ENCODE measurements at regions not wholly inside any gene's neighbourhood (a gene's known extent, or its start where the extent isn't known, plus 50 kb on each side); places are given as distances from the start of the nearest gene placed in this dataset.
A peak's percentile ranks its signal among the peaks of the same experiment; 100 is the strongest.

GRCh38 chr15:60228619-60229018, 169.2 kb downstream of the ANXA2 start:
- DNase-seq = no peak
- Histone ChIP-seq H3K4me2 (ENCODE audit: low read length) (no peak overlapping the region), H3K4me3 (ENCODE audit: low read depth, low read length) (no peak overlapping the region), H3K9ac (ENCODE audit: low read length) (no peak overlapping the region), H2AK5ac (ENCODE audit: low read length) (no peak overlapping the region), H3K79me1 (ENCODE audit: low read length) (no peaks in the 10 kb centered on the region), H4K12ac (ENCODE audit: low read depth, low read length) (no peak overlapping the region), H3K36me3 (ENCODE audit: control insufficient read depth in 1 of 2, insufficient read depth in 2 of 2, low read length in 2 of 2) (no peaks in the 10 kb centered on the region), H2BK12ac (ENCODE audit: low read length) (no peak overlapping the region), H4K8ac (ENCODE audit: low read depth, low read length) (no peak overlapping the region), H2BK120ac (ENCODE audit: insufficient read depth, low read length, poor library complexity) (no peak overlapping the region), H4K91ac (ENCODE audit: low read depth, low read length) (no peak overlapping the region), H3K9me3 (ENCODE audit: insufficient read depth, low read depth, low read length) (no peaks in the 10 kb centered on the region), H3K4me1 (ENCODE audit: control insufficient read depth in 1 of 2, insufficient read depth in 2 of 2, low read length in 2 of 2) (no peaks in the 10 kb centered on the region), H2AFZ (ENCODE audit: insufficient read depth, low read length, poor library complexity) (no peak overlapping the region), H3K27me3 (ENCODE audit: insufficient read depth, low read length) (no peaks in the 10 kb centered on the region), H3K23ac (ENCODE audit: low read length) (no peak overlapping the region), H3K4ac (ENCODE audit: low read depth, low read length) (no peak overlapping the region), H3K18ac (ENCODE audit: low read length) (no peak overlapping the region), H3K27ac (ENCODE audit: low read depth, low read length) (no peak overlapping the region), H3K79me2 (ENCODE audit: control insufficient read depth, insufficient read depth, low read length, poor library complexity) (no peaks in the 10 kb centered on the region), H2BK5ac (ENCODE audit: low read depth, low read length, poor library complexity) (no peak overlapping the region), H3K14ac (ENCODE audit: low read length) (no peak overlapping the region)
- no CpG with 5 or more reads among the region's 2 CpGs for WGBS (ENCODE audit: extremely low coverage, insufficient coverage, insufficient read length)

DNA sequence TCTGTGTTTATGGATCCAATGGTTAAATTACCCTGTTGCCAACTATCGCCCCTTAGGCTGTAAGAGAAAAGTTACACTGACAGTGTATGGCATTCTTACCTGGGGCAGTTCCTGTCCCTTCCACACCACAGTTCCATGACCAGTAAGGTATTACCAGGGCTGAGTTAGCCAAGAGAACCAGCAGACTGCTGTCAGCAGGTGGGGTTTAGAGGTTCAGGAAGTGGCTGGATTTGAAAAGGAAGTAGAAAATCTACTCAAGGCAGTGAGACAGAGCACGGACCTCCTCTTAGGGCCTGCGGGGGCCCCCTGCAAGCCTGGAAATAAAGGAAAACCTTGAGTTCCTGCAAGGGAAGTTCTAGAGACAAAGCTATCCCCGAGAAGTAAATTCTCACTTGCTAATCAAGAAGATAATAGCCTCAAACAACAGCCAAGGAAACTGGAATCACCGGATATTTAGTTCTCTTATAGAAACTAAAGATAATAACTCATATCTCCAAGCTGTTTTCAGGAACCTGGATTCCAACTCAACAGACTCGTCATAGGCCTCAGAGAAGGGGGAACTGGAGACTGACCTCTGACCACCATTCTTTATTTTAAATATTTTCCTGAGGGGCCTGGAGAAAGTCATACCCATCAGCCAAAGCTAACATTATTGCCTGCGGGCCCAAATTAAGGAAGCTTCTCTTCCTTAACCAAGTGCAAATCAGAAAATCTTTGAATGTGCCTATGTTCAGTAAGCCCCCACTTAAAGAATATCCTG, 161.7 kb downstream of the ANXA2 start:
- H3K27me3 ChIP-seq (ENCODE audit: insufficient read depth, low read length) = no peaks in the 10 kb centered on the region
- no peak overlapping the region for H3K9ac ChIP-seq (ENCODE audit: low read length)
- H3K27ac ChIP-seq (ENCODE audit: low read depth, low read length) = no peak overlapping the region
- no peak overlapping the region for H3K14ac ChIP-seq (ENCODE audit: low read length)
- H2AK5ac ChIP-seq (ENCODE audit: low read length) = no peak overlapping the region
- H3K9me3 ChIP-seq (ENCODE audit: insufficient read depth, low read depth, low read length) = no peaks in the 10 kb centered on the region
- H3K18ac ChIP-seq (ENCODE audit: low read length) = no peak overlapping the region
- DNase-seq = peak; percentile 61 to 79
- WGBS (ENCODE audit: extremely low coverage, insufficient coverage, insufficient read length) = no CpG with 5 or more reads among the region's 7 CpGs
- H2BK12ac ChIP-seq (ENCODE audit: low read length) = no peak overlapping the region
- no peaks in the 10 kb centered on the region for H3K79me2 ChIP-seq (ENCODE audit: control insufficient read depth, insufficient read depth, low read length, poor library complexity)
- no peak overlapping the region for H3K4me2 ChIP-seq (ENCODE audit: low read length)
- no peak overlapping the region for H2BK120ac ChIP-seq (ENCODE audit: insufficient read depth, low read length, poor library complexity)
- H4K8ac ChIP-seq (ENCODE audit: low read depth, low read length) = no peak overlapping the region
- H3K79me1 ChIP-seq (ENCODE audit: low read length) = no peaks in the 10 kb centered on the region
- H3K36me3 ChIP-seq (ENCODE audit: control insufficient read depth in 1 of 2, insufficient read depth in 2 of 2, low read length in 2 of 2) = no peaks in the 10 kb centered on the region
- H2AFZ ChIP-seq (ENCODE audit: insufficient read depth, low read length, poor library complexity) = no peak overlapping the region
- H4K12ac ChIP-seq (ENCODE audit: low read depth, low read length) = no peak overlapping the region
- H2BK5ac ChIP-seq (ENCODE audit: low read depth, low read length, poor library complexity) = no peak overlapping the region
- H3K4me3 ChIP-seq (ENCODE audit: low read depth, low read length) = no peak overlapping the region
- no peak overlapping the region for H4K91ac ChIP-seq (ENCODE audit: low read depth, low read length)
- H3K4ac ChIP-seq (ENCODE audit: low read depth, low read length) = no peak overlapping the region
- H3K4me1 ChIP-seq (ENCODE audit: control insufficient read depth in 1 of 2, insufficient read depth in 2 of 2, low read length in 2 of 2) = no peaks in the 10 kb centered on the region
- no peak overlapping the region for H3K23ac ChIP-seq (ENCODE audit: low read length)

DNA sequence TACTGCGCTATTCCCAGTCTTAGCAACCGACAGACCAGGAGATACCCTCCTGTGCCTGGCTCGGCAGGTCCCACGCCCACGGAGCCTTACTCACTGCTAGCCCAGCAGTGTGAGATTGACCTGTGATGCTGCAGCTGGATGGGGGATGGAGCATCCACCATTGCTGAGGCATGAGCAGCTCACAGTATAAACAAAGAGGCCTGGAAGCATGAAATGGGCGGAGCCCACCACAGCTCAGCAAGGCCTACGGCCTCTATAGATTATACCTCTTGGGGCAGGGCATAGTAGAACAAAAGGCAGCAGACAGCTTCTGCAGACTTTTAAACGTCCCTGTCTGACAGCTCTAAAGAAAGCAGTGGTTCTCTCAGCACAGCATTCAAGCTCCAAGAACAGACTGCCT, 160.3 kb downstream of the ANXA2 start:
- Histone ChIP-seq H3K9ac (ENCODE audit: low read length) (no peak overlapping the region), H3K4me1 (ENCODE audit: control insufficient read depth in 1 of 2, insufficient read depth in 2 of 2, low read length in 2 of 2) (no peaks in the 10 kb centered on the region)

GRCh38 chr15:60243769-60244168, 154.0 kb downstream of the ANXA2 start:
- Histone ChIP-seq H3K4me3 (ENCODE audit: low read depth, low read length) (no peak overlapping the region), H4K8ac (ENCODE audit: low read depth, low read length) (no peak overlapping the region), H2AK5ac (ENCODE audit: low read length) (no peak overlapping the region), H4K12ac (ENCODE audit: low read depth, low read length) (no peak overlapping the region), H2AFZ (ENCODE audit: insufficient read depth, low read length, poor library complexity) (no peak overlapping the region), H2BK12ac (ENCODE audit: low read length) (no peak overlapping the region), H3K4me2 (ENCODE audit: low read length) (no peak overlapping the region), H3K4me1 (ENCODE audit: control insufficient read depth in 1 of 2, insufficient read depth in 2 of 2, low read length in 2 of 2) (no peaks in the 10 kb centered on the region), H3K9me3 (ENCODE audit: insufficient read depth, low read depth, low read length) (no peaks in the 10 kb centered on the region), H3K36me3 (ENCODE audit: control insufficient read depth in 1 of 2, insufficient read depth in 2 of 2, low read length in 2 of 2) (no peaks in the 10 kb centered on the region), H2BK5ac (ENCODE audit: low read depth, low read length, poor library complexity) (no peak overlapping the region), H3K27me3 (ENCODE audit: insufficient read depth, low read length) (no peaks in the 10 kb centered on the region), H4K91ac (ENCODE audit: low read depth, low read length) (no peak overlapping the region), H3K4ac (ENCODE audit: low read depth, low read length) (no peak overlapping the region), H3K18ac (ENCODE audit: low read length) (no peak overlapping the region), H2BK120ac (ENCODE audit: insufficient read depth, low read length, poor library complexity) (no peak overlapping the region), H3K79me1 (ENCODE audit: low read length) (no peaks in the 10 kb centered on the region), H3K14ac (ENCODE audit: low read length) (no peak overlapping the region), H3K23ac (ENCODE audit: low read length) (no peak overlapping the region), H3K79me2 (ENCODE audit: control insufficient read depth, insufficient read depth, low read length, poor library complexity) (no peaks in the 10 kb centered on the region), H3K9ac (ENCODE audit: low read length) (no peak overlapping the region), H3K27ac (ENCODE audit: low read depth, low read length) (no peak overlapping the region)
- peak in 1 of 2 donors; percentile 23 for DNase-seq
- WGBS (ENCODE audit: extremely low coverage, insufficient coverage, insufficient read length) = no CpG with 5 or more reads among the region's 4 CpGs

More for the DNA sequence above, 160.3 kb downstream of the ANXA2 start:
- Histone ChIP-seq H3K27me3 (ENCODE audit: insufficient read depth, low read length) (no peaks in the 10 kb centered on the region), H2AK5ac (ENCODE audit: low read length) (no peak overlapping the region), H2BK120ac (ENCODE audit: insufficient read depth, low read length, poor library complexity) (no peak overlapping the region), H3K18ac (ENCODE audit: low read length) (no peak overlapping the region), H3K4ac (ENCODE audit: low read depth, low read length) (no peak overlapping the region), H2BK12ac (ENCODE audit: low read length) (no peak overlapping the region), H2BK5ac (ENCODE audit: low read depth, low read length, poor library complexity) (no peak overlapping the region), H4K91ac (ENCODE audit: low read depth, low read length) (no peak overlapping the region), H3K4me2 (ENCODE audit: low read length) (no peak overlapping the region), H3K36me3 (ENCODE audit: control insufficient read depth in 1 of 2, insufficient read depth in 2 of 2, low read length in 2 of 2) (no peaks in the 10 kb centered on the region), H2AFZ (ENCODE audit: insufficient read depth, low read length, poor library complexity) (no peak overlapping the region), H3K79me2 (ENCODE audit: control insufficient read depth, insufficient read depth, low read length, poor library complexity) (no peaks in the 10 kb centered on the region), H3K23ac (ENCODE audit: low read length) (no peak overlapping the region), H3K27ac (ENCODE audit: low read depth, low read length) (no peak overlapping the region), H3K79me1 (ENCODE audit: low read length) (no peaks in the 10 kb centered on the region), H3K14ac (ENCODE audit: low read length) (no peak overlapping the region), H4K12ac (ENCODE audit: low read depth, low read length) (no peak overlapping the region), H4K8ac (ENCODE audit: low read depth, low read length) (no peak overlapping the region), H3K9me3 (ENCODE audit: insufficient read depth, low read depth, low read length) (no peaks in the 10 kb centered on the region), H3K4me3 (ENCODE audit: low read depth, low read length) (no peak overlapping the region)
- no CpG with 5 or more reads among the region's 8 CpGs for WGBS (ENCODE audit: extremely low coverage, insufficient coverage, insufficient read length)
- no peak for DNase-seq
